Stimulated activated naive CD8-positive, alpha-beta T cell treated with anti-CD3 and anti-CD28 coated beads, Interleukin-15, Interleukin-2, amounts not matched to agents 100 ng/mL and 50 ng/mL, for 24 hours (primary cell): ENCODE measurements at regions not wholly inside any gene's neighbourhood (a gene's known extent, or its start where the extent isn't known, plus 50 kb on each side); places are given as distances from the start of the nearest gene placed in this dataset.

Source experiments
- H3K27ac Mint-ChIP-seq: one replicate; pipeline ENCODE4 v1.8.0; 2021; ENCODE audit warnings: mild to moderate bottlenecking, mixed read lengths
- H3K27me3 Mint-ChIP-seq: one replicate; pipeline ENCODE4 v1.8.0; 2021; ENCODE audit warnings: mixed read lengths
- H3K36me3 Mint-ChIP-seq: one replicate; pipeline ENCODE4 v1.8.0; 2021; ENCODE audit warnings: low read depth, mixed read lengths
- H3K4me1 Mint-ChIP-seq: one replicate; pipeline ENCODE4 v1.8.0; 2021; ENCODE audit warnings: low read depth, mixed read lengths
- H3K4me3 Mint-ChIP-seq: one replicate; pipeline ENCODE4 v1.8.0; 2021; ENCODE audit warnings: mild to moderate bottlenecking, mixed read lengths
- H3K9me3 Mint-ChIP-seq: one replicate; pipeline ENCODE4 v1.8.0; 2021; ENCODE audit warnings: mixed read lengths

GRCh38 chr18:76572518-76573247 lies 77.6 kb upstream of the ZNF516 start:
- Mint-ChIP-seq H3K27ac (no peak overlapping the region), H3K4me3 (no peak overlapping the region), H3K27me3 (peaks cover 29% of the 10 kb centered on the region), H3K9me3 (no peaks in the 10 kb centered on the region), H3K36me3 (no peaks in the 10 kb centered on the region), H3K4me1 (no peaks in the 10 kb centered on the region)

- Mint-ChIP-seq H3K27me3 (peaks cover 31% of the 10 kb centered on the region), H3K36me3 (no peaks in the 10 kb centered on the region), H3K9me3 (no peaks in the 10 kb centered on the region), H3K4me3 (no peak overlapping the region), H3K27ac (no peak overlapping the region), H3K4me1 (no peaks in the 10 kb centered on the region)
Observed at GRCh38 chr18:76571689-76572088, 76.6 kb upstream of the ZNF516 start.

GRCh38 chr18:76570856-76571255 lies 75.8 kb upstream of the ZNF516 start:
- Mint-ChIP-seq H3K4me3 (no peak overlapping the region), H3K27ac (no peak overlapping the region), H3K4me1 (no peaks in the 10 kb centered on the region), H3K27me3 (peaks cover 29% of the 10 kb centered on the region), H3K9me3 (no peaks in the 10 kb centered on the region), H3K36me3 (no peaks in the 10 kb centered on the region)

- Mint-ChIP-seq H3K4me1 (no peaks in the 10 kb centered on the region), H3K9me3 (no peaks in the 10 kb centered on the region), H3K4me3 (no peak overlapping the region), H3K36me3 (no peaks in the 10 kb centered on the region), H3K27ac (no peak overlapping the region), H3K27me3 (peaks cover 24% of the 10 kb centered on the region)
Observed at GRCh38 chr18:76569644-76570419, 74.8 kb upstream of the ZNF516 start.

GRCh38 chr18:76568731-76569130 lies 73.7 kb upstream of the ZNF516 start:
- Mint-ChIP-seq H3K27ac (no peak overlapping the region), H3K9me3 (no peaks in the 10 kb centered on the region), H3K4me1 (no peaks in the 10 kb centered on the region), H3K4me3 (no peak overlapping the region), H3K36me3 (no peaks in the 10 kb centered on the region), H3K27me3 (peaks cover 24% of the 10 kb centered on the region)

GRCh38 chr18:76567835-76568445 lies 72.9 kb upstream of the ZNF516 start:
- H3K4me1 Mint-ChIP-seq = no peaks in the 10 kb centered on the region
- H3K4me3 Mint-ChIP-seq = no peak overlapping the region
- H3K9me3 Mint-ChIP-seq = no peaks in the 10 kb centered on the region
- H3K27ac Mint-ChIP-seq = no peak overlapping the region
- peaks cover 24% of the 10 kb centered on the region for H3K27me3 Mint-ChIP-seq
- H3K36me3 Mint-ChIP-seq = no peaks in the 10 kb centered on the region

- no peaks in the 10 kb centered on the region for H3K36me3 Mint-ChIP-seq
- no peaks in the 10 kb centered on the region for H3K9me3 Mint-ChIP-seq
- peaks cover 20% of the 10 kb centered on the region for H3K27me3 Mint-ChIP-seq
- H3K4me3 Mint-ChIP-seq = no peak overlapping the region
- no peaks in the 10 kb centered on the region for H3K4me1 Mint-ChIP-seq
- H3K27ac Mint-ChIP-seq = no peak overlapping the region
Observed at GRCh38 chr18:76566987-76567386, 71.9 kb upstream of the ZNF516 start.

GRCh38 chr18:76565238-76566173 lies 70.5 kb upstream of the ZNF516 start:
- no peaks in the 10 kb centered on the region for H3K9me3 Mint-ChIP-seq
- no peak overlapping the region for H3K27ac Mint-ChIP-seq
- H3K4me3 Mint-ChIP-seq = no peak overlapping the region
- no peaks in the 10 kb centered on the region for H3K4me1 Mint-ChIP-seq
- peaks cover 16% of the 10 kb centered on the region for H3K27me3 Mint-ChIP-seq
- no peaks in the 10 kb centered on the region for H3K36me3 Mint-ChIP-seq

GRCh38 chr18:76564655-76565237 lies 69.7 kb upstream of the ZNF516 start:
- Mint-ChIP-seq H3K9me3 (no peaks in the 10 kb centered on the region), H3K4me3 (no peak overlapping the region), H3K27me3 (peaks cover 18% of the 10 kb centered on the region), H3K36me3 (no peaks in the 10 kb centered on the region), H3K4me1 (no peaks in the 10 kb centered on the region), H3K27ac (no peak overlapping the region)

- no peaks in the 10 kb centered on the region for H3K4me1 Mint-ChIP-seq
- H3K36me3 Mint-ChIP-seq = no peaks in the 10 kb centered on the region
Observed at GRCh38 chr18:76564117-76564516, 69.1 kb upstream of the ZNF516 start.

GRCh38 chr18:76562286-76563122 lies 67.5 kb upstream of the ZNF516 start:
- no peaks in the 10 kb centered on the region for H3K9me3 Mint-ChIP-seq
- no peaks in the 10 kb centered on the region for H3K36me3 Mint-ChIP-seq
- H3K27ac Mint-ChIP-seq = no peak overlapping the region
- H3K4me1 Mint-ChIP-seq = no peaks in the 10 kb centered on the region
- peaks cover 15% of the 10 kb centered on the region for H3K27me3 Mint-ChIP-seq
- no peak overlapping the region for H3K4me3 Mint-ChIP-seq

More at GRCh38 chr18:76564117-76564516, 69.1 kb upstream of the ZNF516 start:
- no peaks in the 10 kb centered on the region for H3K9me3 Mint-ChIP-seq
- H3K27ac Mint-ChIP-seq = no peak overlapping the region
- no peak overlapping the region for H3K4me3 Mint-ChIP-seq
- peaks cover 18% of the 10 kb centered on the region for H3K27me3 Mint-ChIP-seq

GRCh38 chr18:76558881-76559667 lies 64.0 kb upstream of the ZNF516 start:
- no peaks in the 10 kb centered on the region for H3K4me1 Mint-ChIP-seq
- peaks cover 8% of the 10 kb centered on the region for H3K27me3 Mint-ChIP-seq
- H3K9me3 Mint-ChIP-seq = no peaks in the 10 kb centered on the region
- H3K27ac Mint-ChIP-seq = no peak overlapping the region
- no peak overlapping the region for H3K4me3 Mint-ChIP-seq
- H3K36me3 Mint-ChIP-seq = no peaks in the 10 kb centered on the region

- H3K27ac Mint-ChIP-seq = no peak overlapping the region
- no peaks in the 10 kb centered on the region for H3K9me3 Mint-ChIP-seq
- H3K4me1 Mint-ChIP-seq = no peaks in the 10 kb centered on the region
- peaks cover 10% of the 10 kb centered on the region for H3K27me3 Mint-ChIP-seq
- no peaks in the 10 kb centered on the region for H3K36me3 Mint-ChIP-seq
- no peak overlapping the region for H3K4me3 Mint-ChIP-seq
Observed at GRCh38 chr18:76557026-76557575, 62.1 kb upstream of the ZNF516 start.
